SH-SY5Y (cell line): ENCODE measurements at regions not wholly inside any gene's neighbourhood (a gene's known extent, or its start where the extent isn't known, plus 50 kb on each side); places are given as distances from the start of the nearest gene placed in this dataset.

ENCODE experiments used
- GATA2 ChIP-seq: IDR thresholded peaks from 2 replicates; pipeline ENCODE4 v1.6.1; 2011; ENCODE audit warnings: mild to moderate bottlenecking, low read depth, low read length
- GATA3 ChIP-seq: IDR thresholded peaks from 2 replicates; pipeline ENCODE4 v1.6.1; 2011; ENCODE audit warnings: low read depth, mild to moderate bottlenecking, low read length, moderate library complexity

GRCh38 chr5:18048449-18048848 lies 414.2 kb downstream of the TAF11L14 start:
- no peak for TF ChIP-seq GATA2
- no peak for TF ChIP-seq GATA3
